ENCODE measurements at regions not wholly inside any gene's neighbourhood (a gene's known extent, or its start where the extent isn't known, plus 50 kb on each side); places are given as distances from the start of the nearest gene placed in this dataset.

DNA sequence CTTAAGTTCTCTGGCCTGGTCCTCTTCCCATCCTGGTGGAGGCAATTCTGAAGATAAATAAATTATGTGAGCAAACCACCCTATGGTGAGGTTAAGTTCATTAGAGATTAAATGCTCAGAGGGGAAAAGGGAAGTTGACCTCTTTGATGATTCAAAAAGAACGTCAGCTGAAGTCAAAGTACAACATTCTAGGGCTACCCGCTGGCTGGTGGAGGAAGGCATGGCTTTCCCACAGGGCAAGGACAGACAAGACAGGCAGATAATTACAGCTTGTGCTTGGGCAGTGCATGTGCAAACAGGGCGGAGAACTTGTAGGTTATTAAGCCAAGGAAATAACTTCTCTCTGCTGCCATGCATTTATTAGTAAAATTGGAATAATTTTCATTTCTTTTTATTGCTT, 91.0 kb upstream of the SLC24A3 start:
- no peak for TF ChIP-seq ZFX (IDR thresholded peaks at IDR 0.05)
- TF ChIP-seq, protein P1, sequence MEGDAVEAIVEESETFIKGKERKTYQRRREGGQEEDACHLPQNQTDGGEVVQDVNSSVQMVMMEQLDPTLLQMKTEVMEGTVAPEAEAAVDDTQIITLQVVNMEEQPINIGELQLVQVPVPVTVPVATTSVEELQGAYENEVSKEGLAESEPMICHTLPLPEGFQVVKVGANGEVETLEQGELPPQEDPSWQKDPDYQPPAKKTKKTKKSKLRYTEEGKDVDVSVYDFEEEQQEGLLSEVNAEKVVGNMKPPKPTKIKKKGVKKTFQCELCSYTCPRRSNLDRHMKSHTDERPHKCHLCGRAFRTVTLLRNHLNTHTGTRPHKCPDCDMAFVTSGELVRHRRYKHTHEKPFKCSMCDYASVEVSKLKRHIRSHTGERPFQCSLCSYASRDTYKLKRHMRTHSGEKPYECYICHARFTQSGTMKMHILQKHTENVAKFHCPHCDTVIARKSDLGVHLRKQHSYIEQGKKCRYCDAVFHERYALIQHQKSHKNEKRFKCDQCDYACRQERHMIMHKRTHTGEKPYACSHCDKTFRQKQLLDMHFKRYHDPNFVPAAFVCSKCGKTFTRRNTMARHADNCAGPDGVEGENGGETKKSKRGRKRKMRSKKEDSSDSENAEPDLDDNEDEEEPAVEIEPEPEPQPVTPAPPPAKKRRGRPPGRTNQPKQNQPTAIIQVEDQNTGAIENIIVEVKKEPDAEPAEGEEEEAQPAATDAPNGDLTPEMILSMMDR (conservative IDR thresholded peaks at IDR 0.05): no peak
- H3K27ac ChIP-seq: no peak overlapping the region

DNA sequence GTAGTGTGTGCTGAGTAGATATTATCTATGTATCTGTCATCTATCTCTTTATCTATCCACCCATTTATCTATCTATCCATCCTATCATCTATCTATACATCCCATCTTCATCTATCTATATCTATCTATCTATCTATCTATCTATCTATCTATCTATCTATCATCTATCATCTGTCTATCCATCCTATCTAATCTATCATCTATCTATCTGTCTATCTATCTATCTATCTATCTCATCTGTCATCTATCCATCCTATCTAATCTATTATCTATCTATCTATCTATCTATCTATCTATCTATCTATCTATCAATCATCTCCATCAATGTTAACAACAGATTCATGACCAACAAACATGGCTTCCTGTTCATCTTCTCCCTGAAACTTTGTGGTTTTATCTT, 90.5 kb upstream of the SLC24A3 start:
- TF ChIP-seq, protein P1 (conservative IDR thresholded peaks at IDR 0.05): no peak
- TF ChIP-seq ZFX (IDR thresholded peaks at IDR 0.05): no peak
- H3K27ac ChIP-seq: no peak overlapping the region

DNA sequence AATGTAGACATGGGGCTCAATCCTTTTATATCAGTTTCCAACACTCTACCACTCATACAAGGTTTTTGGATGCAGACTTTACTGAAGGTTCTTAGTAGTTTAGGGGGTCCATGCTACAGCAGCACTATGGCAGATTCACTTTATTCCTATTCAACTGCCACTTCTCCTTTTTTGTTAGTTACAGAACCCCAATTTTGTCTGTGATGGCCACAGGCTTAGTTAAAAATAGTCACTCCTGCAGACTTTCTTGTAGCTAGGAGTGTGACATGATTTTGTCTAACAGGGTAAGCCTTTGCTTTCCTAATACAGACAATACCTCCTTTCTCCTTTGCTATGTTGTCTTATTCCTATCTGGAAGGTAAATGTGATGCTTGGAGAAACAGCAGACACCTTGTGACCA, 90.0 kb upstream of the SLC24A3 start:
- TF ChIP-seq ZFX (IDR thresholded peaks at IDR 0.05): no peak
- TF ChIP-seq, protein P1 (conservative IDR thresholded peaks at IDR 0.05): no peak
- no peak overlapping the region for H3K27ac ChIP-seq

DNA sequence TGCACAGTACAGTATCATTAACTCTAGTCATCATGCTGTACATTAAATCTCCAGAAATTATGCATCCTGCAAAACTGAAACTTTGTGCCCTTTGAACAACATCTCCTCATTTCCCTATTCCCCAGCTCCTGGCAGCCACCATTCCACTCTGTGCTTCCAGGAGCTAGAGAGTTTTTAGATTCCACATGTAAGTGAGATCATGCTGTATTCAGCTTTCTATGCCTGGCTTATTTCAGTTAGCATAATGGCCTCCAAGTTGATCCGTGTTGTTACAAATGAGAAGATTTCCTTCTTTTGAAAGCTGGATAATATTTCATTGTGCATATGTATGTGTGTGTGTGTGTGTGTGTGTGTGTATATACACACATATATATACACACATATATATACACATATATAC, 86.9 kb upstream of the SLC24A3 start:
- TF ChIP-seq, protein P1 (conservative IDR thresholded peaks at IDR 0.05): no peak
- no peak overlapping the region for H3K27ac ChIP-seq

DNA sequence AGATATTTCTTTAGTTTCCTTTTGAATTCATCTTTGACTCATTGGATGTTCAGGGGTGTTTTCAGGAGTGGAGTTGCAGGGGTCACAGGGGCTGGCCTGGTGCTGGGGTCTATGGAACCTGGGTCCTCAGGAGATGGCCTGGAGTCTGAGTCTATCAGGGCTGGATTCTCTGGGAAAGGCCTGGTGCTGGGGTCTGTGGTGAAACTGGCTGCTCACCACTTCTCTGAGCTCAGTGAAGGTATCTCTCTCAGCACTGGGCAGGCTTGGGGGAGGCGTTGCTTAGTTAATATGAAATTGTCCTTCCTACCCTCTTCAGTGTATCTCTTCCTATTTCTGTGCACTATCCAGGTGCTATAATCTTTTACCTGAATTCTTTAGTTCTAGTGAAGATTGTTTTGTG, 83.1 kb upstream of the SLC24A3 start:
- H3K27ac ChIP-seq: no peak overlapping the region
- TF ChIP-seq ZFX (IDR thresholded peaks at IDR 0.05): no peak
- TF ChIP-seq, protein P1 (conservative IDR thresholded peaks at IDR 0.05): no peak

DNA sequence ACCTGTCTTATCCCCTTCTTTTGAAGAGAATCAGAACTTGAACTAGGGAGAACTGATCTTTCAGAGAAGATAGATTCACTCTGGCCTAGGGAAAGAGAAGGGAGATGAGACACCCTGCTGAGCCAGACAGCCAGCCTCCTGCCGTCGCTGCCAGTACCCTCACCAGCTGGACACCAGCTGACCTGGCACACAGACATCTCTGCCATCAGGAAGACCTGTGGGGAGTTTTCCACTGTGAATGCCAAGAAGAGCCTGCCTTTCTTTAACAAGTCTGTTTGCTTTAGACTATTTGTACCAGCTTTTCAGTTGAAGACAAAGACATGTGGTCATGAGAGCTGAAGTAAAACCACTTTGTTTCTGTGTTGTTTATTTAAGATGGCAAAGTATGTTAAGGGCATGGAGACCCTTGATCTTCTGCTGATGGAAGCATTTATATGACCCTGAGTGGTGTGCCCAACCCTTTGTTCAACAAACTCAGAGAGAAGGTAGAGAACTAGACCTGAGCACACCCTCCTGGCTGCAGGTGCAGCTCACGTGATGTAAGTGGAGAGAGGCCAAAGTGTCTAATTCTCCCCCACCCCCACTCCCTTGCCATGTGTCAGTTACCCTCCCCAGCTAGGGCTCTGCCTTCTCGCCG, 82.3 kb upstream of the SLC24A3 start:
- peak overlapping the region; percentile 73 for H3K27ac ChIP-seq
- no peak for TF ChIP-seq ZFX (IDR thresholded peaks at IDR 0.05)
- TF ChIP-seq, protein P1 (conservative IDR thresholded peaks at IDR 0.05): no peak

DNA sequence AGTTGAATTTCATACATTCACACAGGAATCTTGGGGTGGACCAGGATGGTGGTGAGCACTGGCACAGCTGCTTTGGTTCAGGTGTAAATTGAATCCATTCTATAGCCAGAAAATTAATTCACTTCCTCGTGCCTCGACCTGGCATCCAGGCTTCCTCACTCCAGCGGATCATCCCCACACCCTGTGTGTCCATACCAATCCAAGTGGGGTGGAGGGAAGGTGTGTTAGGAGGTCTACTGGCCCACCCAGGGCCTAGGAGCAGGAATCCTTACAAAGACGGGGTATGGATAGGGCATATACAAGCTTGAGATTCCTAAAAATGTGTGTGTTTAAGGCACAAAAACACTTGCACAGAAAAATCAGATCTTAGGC, 81.8 kb upstream of the SLC24A3 start:
- TF ChIP-seq, protein P1 (conservative IDR thresholded peaks at IDR 0.05): no peak
- H3K27ac ChIP-seq: peak overlapping the region; percentile 73

All from C4-2B (cell line).